Transverse colon (tissue), 3 donors: ENCODE measurements at regions not wholly inside any gene's neighbourhood (a gene's known extent, or its start where the extent isn't known, plus 50 kb on each side); places are given as distances from the start of the nearest gene placed in this dataset.

ENCODE experiments used
- POLR2A ChIP-seq: fragments of 450-650 bp; IDR thresholded peaks from one replicate; pipeline ENCODE4 v1.6.1; 2016; ENCODE audit warnings: antibody characterized with exemption, mild to moderate bottlenecking, moderate library complexity
- TF ChIP-seq, protein P1 (sequence below), 5 experiments: fragments of 200-600 bp in 3 of 5; fragments of 450-650 bp in 2 of 5; sonication (generic) in 3 of 5; IDR thresholded peaks; 1 replicate in 2 of 5; 2 replicates in 3 of 5; pipeline ENCODE4 v1.5.1; 2016 to 2017; ENCODE audit warnings: antibody characterized with exemption in 5 of 5, inconsistent platforms in 3 of 5, mild to moderate bottlenecking in 2 of 5, moderate library complexity in 1 of 5

DNA sequence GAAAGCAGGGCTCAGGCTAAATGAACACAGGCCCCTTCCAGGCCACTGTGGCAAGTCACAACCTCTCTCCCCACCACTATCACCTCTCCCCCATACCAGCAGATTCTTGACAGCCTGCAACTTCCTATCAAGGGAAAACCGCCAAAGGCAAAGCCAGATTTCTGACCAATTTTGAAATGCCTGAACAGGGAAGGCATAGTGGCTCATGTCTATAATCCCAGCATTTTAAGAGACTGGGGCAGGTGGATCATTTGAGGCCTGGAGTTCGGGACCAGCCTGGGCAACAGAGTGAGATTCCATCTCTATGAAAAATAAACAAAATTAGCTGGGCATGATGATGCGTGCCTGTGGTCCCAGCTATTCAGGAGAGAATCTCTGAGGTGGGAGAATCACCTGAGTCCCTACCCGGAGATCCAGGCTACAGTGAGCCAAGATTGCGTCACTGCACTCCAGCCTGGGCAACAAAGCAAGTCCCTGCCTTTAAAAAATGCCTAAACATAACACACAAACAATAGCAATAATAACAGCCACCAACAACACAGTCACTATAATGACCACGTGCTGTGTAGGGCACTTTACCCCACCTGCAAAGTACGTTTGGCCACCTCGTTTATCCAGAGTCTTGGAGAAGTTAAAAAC is 75.5 kb upstream of the GLI2 start:
- TF ChIP-seq, protein P1, sequence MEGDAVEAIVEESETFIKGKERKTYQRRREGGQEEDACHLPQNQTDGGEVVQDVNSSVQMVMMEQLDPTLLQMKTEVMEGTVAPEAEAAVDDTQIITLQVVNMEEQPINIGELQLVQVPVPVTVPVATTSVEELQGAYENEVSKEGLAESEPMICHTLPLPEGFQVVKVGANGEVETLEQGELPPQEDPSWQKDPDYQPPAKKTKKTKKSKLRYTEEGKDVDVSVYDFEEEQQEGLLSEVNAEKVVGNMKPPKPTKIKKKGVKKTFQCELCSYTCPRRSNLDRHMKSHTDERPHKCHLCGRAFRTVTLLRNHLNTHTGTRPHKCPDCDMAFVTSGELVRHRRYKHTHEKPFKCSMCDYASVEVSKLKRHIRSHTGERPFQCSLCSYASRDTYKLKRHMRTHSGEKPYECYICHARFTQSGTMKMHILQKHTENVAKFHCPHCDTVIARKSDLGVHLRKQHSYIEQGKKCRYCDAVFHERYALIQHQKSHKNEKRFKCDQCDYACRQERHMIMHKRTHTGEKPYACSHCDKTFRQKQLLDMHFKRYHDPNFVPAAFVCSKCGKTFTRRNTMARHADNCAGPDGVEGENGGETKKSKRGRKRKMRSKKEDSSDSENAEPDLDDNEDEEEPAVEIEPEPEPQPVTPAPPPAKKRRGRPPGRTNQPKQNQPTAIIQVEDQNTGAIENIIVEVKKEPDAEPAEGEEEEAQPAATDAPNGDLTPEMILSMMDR (IDR thresholded peaks at IDR 0.05): no peak
- no peak for TF ChIP-seq POLR2A
